NCI-H524 treated with DMSO at 0.1 percent for 48 hours (cell line): ENCODE measurements at regions not wholly inside any gene's neighbourhood (a gene's known extent, or its start where the extent isn't known, plus 50 kb on each side); places are given as distances from the start of the nearest gene placed in this dataset.
"Not testable (repeated sequence)": the region's sequence is repeated elsewhere in the genome, so short reads cannot be mapped to it uniquely, and the experiment has no call there.

Source experiments
- DNase-seq: peaks from one replicate; lab custom pipeline; 2025; lab: John Stamatoyannopoulos, UW

DNA sequence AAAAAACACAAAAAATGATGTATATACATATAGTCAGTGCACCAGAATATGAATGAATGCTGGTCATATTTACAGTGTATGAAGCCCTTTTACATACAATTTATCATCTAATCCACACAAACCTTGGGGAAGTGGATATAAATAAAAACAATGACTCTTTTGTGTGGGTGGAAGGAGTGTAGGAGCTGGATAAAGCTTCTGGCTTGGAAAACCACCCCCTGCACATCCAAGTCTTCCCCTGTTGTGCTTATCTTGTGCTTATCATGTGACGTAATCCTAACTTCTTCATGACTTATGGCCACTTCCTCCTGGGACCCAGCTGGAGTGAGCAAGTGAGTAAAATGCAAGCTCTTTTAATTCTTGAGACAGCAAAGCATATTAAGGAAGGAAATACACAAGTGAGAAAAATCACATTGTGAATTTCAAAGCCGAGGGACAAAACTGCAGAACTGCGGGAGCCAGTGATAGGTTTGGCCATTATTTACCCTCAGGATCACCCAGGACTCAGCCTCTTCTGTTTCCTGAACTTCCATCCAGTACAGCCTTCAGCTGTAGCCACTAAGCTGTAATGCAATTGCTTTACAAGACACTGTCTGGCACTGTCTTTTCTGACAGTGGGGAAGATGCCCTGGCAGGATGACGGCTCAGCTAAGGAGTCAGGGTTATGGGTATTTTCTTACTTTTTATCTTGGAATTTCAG is 104.0 kb upstream of the PPM1J start:
- DNase-seq, result no peak

DNA sequence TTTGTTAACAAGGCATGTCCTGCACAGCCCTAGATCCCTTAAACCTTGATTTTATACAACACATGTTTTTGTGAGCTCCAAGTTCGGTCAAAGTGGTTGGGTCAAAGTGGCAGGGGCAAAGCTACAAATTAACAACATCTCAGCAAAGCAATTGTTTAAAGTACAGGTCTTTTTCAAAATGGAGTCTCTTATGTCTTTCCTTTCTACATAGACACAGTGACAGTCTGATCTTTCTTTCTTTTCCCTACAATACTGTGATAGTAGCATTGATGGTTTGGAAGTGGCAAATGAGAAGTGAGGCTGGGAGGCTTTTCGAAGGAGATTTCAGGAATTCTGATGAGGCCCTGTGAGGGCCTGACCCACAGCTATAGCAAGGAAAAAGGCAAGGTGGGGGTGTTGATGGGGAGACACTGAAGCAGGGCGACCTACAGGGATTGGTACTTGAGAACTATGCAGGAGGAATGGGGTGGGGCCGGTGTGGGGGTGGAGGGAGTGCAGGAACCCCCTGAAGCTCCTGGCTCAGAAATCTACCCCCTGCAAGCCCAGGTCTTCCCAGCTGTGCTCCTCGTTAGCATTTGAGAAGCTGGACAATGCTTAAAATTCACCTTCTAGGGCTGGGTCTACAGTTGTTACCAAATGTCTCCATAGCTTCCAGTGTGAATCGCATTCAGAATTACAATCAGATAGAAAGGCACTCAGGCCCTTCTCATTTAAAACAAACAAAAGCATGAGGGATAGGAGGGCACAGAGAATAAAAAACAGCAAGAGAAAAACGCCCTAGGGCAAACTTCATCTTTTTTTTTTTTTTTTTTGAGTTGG is 102.6 kb upstream of the PPM1J start:
- no peak for DNase-seq

GRCh38 chr1:112815376-112815775 is 100.2 kb upstream of the PPM1J start:
- no peak for DNase-seq

DNA sequence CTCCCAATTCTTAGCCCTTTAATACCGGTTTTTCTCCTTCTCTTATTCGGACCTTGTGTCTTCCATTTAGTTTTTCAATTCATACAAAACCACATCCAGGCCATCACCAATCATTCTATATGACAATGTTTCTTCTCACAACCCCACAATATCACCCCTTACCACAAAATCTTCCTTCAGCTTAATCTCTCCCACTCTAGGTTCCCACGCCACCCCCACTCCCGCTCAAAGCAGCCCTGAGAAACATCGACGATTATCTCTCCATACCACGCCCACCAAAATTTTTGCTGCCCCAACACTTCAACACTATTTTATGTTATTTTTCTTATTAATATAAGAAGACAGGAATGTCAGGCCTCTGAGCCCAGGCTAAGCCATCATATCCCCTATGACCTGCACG is 99.5 kb upstream of the PPM1J start:
- DNase-seq, result not testable (repeated sequence)

DNA sequence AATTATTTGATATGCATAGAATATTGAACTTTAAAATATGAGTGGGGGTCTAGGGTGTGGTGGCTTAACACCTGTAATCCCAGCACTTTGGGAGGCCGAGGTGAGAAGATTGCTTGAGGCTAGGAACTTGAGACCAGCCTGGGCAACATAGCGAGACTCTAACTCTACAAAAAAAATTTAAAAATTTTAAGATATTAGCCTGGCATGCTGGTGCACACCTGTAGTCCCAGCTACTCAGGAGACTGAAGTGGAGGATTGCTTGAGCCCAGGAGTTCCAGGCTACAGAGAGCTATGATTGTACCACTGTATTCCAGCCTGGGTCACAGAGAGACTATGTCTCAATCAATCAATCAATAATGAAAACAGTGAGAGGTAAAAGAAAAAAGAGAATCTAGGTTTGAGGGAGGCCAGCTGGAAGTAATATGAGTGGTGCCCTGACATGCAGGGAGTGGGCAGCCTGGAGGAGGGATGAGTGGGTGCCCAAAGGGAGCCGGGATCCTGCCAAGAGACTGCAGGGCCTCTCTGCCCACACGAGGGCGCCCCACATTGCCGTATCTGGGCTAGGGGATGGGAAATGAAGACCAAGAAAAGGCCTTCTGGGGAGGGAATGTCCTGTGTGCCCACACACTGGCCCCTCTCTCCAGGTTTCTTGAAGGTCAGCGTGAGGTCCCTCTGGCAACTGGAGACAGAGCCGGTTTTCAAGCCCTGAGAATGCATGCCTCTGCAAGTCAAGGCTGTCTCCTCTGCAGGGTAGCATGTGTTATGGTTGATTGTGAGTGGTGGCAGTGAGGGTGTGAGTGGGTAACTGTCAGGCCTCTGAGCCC is 93.9 kb upstream of the PPM1J start:
- DNase-seq, result no peak

DNA sequence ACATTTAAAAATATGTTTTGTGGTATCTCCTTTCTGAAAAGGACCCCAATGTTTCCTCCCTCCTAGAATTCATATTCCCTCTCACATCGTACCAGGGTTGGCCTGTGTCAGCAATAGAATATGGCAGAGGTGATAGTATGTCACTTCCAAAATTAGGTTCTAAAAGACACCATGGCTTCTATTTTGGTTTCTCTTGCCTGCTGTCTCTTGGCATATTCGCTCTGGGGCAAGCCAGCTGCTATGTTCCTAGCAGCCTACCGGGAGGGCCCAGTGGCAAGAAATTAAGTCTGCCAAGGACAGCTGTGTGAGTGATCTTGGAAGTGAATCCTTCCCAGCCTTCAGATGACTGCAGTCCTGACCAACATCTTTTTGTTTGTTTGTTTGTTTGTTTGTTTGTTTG is 92.9 kb upstream of the PPM1J start:
- no peak for DNase-seq

- DNase-seq, result no peak
These were observed 92.0 kb upstream of the PPM1J start for GRCh38 chr1:112807117-112807516.

- DNase-seq, result no peak
These were observed 91.0 kb upstream of the PPM1J start for GRCh38 chr1:112806090-112806642.

- DNase-seq, result no peak
These were observed 90.2 kb upstream of the PPM1J start for GRCh38 chr1:112805155-112805853.

- DNase-seq, result no peak
These were observed 89.0 kb upstream of the PPM1J start for GRCh38 chr1:112803906-112804762.

- DNase-seq, result no peak
These were observed 85.2 kb upstream of the PPM1J start for GRCh38 chr1:112800289-112800688.

GRCh38 chr1:112798292-112798691 is 83.2 kb upstream of the PPM1J start:
- peak; percentile 94 for DNase-seq

GRCh38 chr1:112797224-112797623 is 82.1 kb upstream of the PPM1J start:
- no peak for DNase-seq

- no peak for DNase-seq
These were observed 79.6 kb upstream of the PPM1J start for GRCh38 chr1:112794654-112795239.

GRCh38 chr1:112793631-112794565 is 78.8 kb upstream of the PPM1J start:
- DNase-seq, result no peak

GRCh38 chr1:112791723-112792104 is 76.6 kb upstream of the PPM1J start:
- no peak for DNase-seq

GRCh38 chr1:112790920-112791722 is 76.0 kb upstream of the PPM1J start:
- no peak for DNase-seq

- no peak for DNase-seq
These were observed 73.4 kb upstream of the PPM1J start for GRCh38 chr1:112788561-112788960.
